Ishikawa (cell line): ENCODE measurements at regions not wholly inside any gene's neighbourhood (a gene's known extent, or its start where the extent isn't known, plus 50 kb on each side); places are given as distances from the start of the nearest gene placed in this dataset.

ENCODE experiments used
- EP300 ChIP-seq: IDR thresholded peaks from 2 replicates; pipeline ENCODE4 v1.6.1; 2012; ENCODE audit warnings: borderline replicate concordance
- FOXM1 ChIP-seq: IDR thresholded peaks from 2 replicates; pipeline ENCODE4 v1.6.1; 2012; ENCODE audit warnings: low read depth, borderline replicate concordance
- NFIC ChIP-seq: IDR thresholded peaks from 2 replicates; pipeline ENCODE4 v1.6.1; 2012
- RAD21 ChIP-seq: IDR thresholded peaks from 2 replicates; pipeline ENCODE4 v1.6.1; 2012; ENCODE audit warnings: low read depth
- YY1 ChIP-seq: IDR thresholded peaks from 2 replicates; pipeline ENCODE4 v1.6.1; 2012; ENCODE audit warnings: low read depth
- ZBTB7A ChIP-seq: IDR thresholded peaks from 2 replicates; pipeline ENCODE4 v1.6.1; 2012; ENCODE audit warnings: low read depth
- TF ChIP-seq, protein P1 (sequence below): IDR thresholded peaks from 2 replicates; pipeline ENCODE4 v1.6.1; 2012
- TF ChIP-seq, protein P2 (sequence below): IDR thresholded peaks from 2 replicates; pipeline ENCODE4 v1.6.1; 2012; ENCODE audit warnings: low read depth, mild to moderate bottlenecking

DNA sequence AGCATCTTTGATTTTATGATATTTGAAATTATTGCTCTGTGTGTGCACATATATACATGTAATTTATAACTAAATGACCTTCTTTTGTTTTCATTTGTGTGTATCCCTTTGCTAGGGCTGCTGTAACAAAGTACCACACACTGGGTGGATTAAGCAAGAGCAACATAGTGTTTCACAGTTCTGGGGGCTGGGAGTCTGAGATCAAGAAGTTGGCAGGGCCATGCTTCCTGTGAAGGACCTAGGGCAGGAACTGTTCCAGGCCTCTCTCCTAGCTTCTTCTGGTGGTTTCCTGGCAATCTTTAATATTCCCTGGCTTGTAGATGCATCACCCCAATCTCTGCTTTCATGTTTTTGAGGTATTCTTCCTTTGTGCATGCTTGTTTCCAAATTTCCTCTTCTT lies 1043.9 kb downstream of the TSN start:
- TF ChIP-seq NFIC (no peak), RAD21 (no peak), YY1 (no peak), ZBTB7A (no peak), EP300 (no peak), FOXM1 (no peak)
- TF ChIP-seq, protein P1, sequence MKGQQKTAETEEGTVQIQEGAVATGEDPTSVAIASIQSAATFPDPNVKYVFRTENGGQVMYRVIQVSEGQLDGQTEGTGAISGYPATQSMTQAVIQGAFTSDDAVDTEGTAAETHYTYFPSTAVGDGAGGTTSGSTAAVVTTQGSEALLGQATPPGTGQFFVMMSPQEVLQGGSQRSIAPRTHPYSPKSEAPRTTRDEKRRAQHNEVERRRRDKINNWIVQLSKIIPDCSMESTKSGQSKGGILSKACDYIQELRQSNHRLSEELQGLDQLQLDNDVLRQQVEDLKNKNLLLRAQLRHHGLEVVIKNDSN, result no peak
- TF ChIP-seq, protein P2, sequence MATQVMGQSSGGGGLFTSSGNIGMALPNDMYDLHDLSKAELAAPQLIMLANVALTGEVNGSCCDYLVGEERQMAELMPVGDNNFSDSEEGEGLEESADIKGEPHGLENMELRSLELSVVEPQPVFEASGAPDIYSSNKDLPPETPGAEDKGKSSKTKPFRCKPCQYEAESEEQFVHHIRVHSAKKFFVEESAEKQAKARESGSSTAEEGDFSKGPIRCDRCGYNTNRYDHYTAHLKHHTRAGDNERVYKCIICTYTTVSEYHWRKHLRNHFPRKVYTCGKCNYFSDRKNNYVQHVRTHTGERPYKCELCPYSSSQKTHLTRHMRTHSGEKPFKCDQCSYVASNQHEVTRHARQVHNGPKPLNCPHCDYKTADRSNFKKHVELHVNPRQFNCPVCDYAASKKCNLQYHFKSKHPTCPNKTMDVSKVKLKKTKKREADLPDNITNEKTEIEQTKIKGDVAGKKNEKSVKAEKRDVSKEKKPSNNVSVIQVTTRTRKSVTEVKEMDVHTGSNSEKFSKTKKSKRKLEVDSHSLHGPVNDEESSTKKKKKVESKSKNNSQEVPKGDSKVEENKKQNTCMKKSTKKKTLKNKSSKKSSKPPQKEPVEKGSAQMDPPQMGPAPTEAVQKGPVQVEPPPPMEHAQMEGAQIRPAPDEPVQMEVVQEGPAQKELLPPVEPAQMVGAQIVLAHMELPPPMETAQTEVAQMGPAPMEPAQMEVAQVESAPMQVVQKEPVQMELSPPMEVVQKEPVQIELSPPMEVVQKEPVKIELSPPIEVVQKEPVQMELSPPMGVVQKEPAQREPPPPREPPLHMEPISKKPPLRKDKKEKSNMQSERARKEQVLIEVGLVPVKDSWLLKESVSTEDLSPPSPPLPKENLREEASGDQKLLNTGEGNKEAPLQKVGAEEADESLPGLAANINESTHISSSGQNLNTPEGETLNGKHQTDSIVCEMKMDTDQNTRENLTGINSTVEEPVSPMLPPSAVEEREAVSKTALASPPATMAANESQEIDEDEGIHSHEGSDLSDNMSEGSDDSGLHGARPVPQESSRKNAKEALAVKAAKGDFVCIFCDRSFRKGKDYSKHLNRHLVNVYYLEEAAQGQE, result no peak
